ENCODE measurements at regions not wholly inside any gene's neighbourhood (a gene's known extent, or its start where the extent isn't known, plus 50 kb on each side); places are given as distances from the start of the nearest gene placed in this dataset.

DNA sequence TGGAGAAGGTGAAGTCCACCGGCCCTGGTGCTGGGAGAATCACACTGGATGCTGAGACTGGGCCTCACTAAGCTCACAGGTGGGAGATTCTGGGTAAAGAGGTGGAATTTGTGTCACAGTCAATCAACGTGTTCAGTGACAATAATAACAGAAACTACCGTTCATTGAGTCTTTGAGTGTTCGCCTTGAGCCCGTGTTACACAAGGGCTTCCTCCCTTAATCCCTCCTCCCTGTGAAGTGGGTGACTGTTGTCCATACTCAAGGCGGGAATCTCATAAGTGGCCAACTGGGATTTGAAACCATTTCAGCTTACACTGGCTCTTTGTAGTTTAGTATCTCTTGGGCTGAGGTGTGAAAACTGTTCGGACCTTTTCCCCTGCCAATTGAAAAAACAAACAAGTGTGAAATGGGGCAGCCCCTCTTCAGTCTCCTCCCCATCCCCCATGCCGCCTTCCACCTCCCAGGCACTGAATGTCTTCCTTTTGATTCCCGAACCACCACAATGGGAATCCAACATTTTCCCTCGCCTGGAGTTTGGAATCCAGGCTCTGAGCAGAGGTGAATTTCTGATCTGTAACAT, 502.4 kb downstream of the MIAT start:
- Histone ChIP-seq H3K14ac (ENCODE audit: insufficient read length) (no peak overlapping the region), H2AK5ac (ENCODE audit: low read depth, low read length) (no peak overlapping the region), H3K4me1 (replicated peaks in 1 of 4; ENCODE audit: control insufficient read depth in 3 of 4, insufficient read depth in 4 of 4, low read length in 3 of 4) (peaks cover 2 to 6% (median 3%) of the 10 kb centered on the region in 4 experiments; a peak in 4 of 7 replicates), H2AFZ (ENCODE audit: low read length) (peak overlapping the region; percentile 53; the same call in 1 of the 2 replicates), H3K9me3 (ENCODE audit: insufficient read depth in 2 of 2, low read depth in 1 of 2, low read length in 1 of 2) (no peaks in the 10 kb centered on the region), H2BK120ac (replicated peaks; ENCODE audit: low read depth, low read length) (no peak overlapping the region), H3K4me3 (ENCODE audit: extremely low read depth in 1 of 4, insufficient read depth in 2 of 4, low read depth in 3 of 4, low read length in 4 of 4) (no peak overlapping the region), H4K5ac (ENCODE audit: insufficient read length, low read depth, low read length) (no peak overlapping the region), H2BK12ac (ENCODE audit: low read depth, low read length) (no peak overlapping the region), H3K4me2 (ENCODE audit: insufficient read depth in 1 of 2, low read depth in 2 of 2, low read length in 2 of 2) (no peak overlapping the region), H4K20me1 (replicated peaks in 1 of 2; ENCODE audit: control insufficient read depth in 1 of 2, insufficient read depth in 2 of 2, low read length in 2 of 2) (no peaks in the 10 kb centered on the region), H3K79me1 (ENCODE audit: low read depth, low read length) (no peaks in the 10 kb centered on the region; the same call in 1 of the 2 replicates), H4K8ac (ENCODE audit: extremely low read depth, insufficient read depth, low read length) (no peak overlapping the region), H3K79me2 (ENCODE audit: control insufficient read depth in 1 of 2, insufficient read depth in 2 of 2, low read length in 2 of 2) (no peaks in the 10 kb centered on the region), H2BK5ac (ENCODE audit: low read depth, low read length) (no peak overlapping the region), H3K23ac (ENCODE audit: insufficient read length) (no peak overlapping the region), H3K9ac (replicated peaks in 1 of 4; ENCODE audit: extremely low read depth in 1 of 4, low read depth in 3 of 4, low read length in 3 of 4) (no peak overlapping the region), H3K56ac (replicated peaks; ENCODE audit: insufficient read length, low read depth, low read length) (no peak overlapping the region), H3K36me3 (ENCODE audit: control insufficient read depth in 2 of 4, insufficient read depth in 4 of 4, low read length in 3 of 4) (no peaks in the 10 kb centered on the region), H2BK15ac (ENCODE audit: low read length) (0 out of 2 replicates have a peak overlapping the region, but pooled peaks have one; percentile 67), H3K27me3 (replicated peaks in 1 of 4; ENCODE audit: control insufficient read depth in 3 of 4, extremely low read depth in 1 of 4, insufficient read depth in 3 of 4, low read length in 3 of 4) (peaks cover 0 to 2% (median 0%) of the 10 kb centered on the region in 4 experiments; a peak in 2 of 7 replicates), H3K18ac (ENCODE audit: extremely low read depth, low read length) (peak overlapping the region; percentile 14; the same call in 1 of the 2 replicates), H4K91ac (replicated peaks; ENCODE audit: insufficient read length, low read length) (no peak overlapping the region), H3K23me2 (ENCODE audit: low read depth, low read length) (peaks cover 2% of the 10 kb centered on the region; the same call in 1 of the 2 replicates), H3K27ac (ENCODE audit: low read depth, low read length) (no peak overlapping the region), H2BK20ac (ENCODE audit: low read length) (no peak overlapping the region), H3K4ac (replicated peaks; ENCODE audit: insufficient read length, low read depth, low read length) (no peak overlapping the region)
- 89% methylated on average over 10 of the region's 10 CpGs; no CpG with 5 or more reads in 1 of the 2 experiments for WGBS, 2 experiments (ENCODE audit: extremely low coverage in 1 of 2, insufficient coverage in 1 of 2, insufficient read length in 1 of 2, insufficient replicate concordance in 2 of 2, low coverage in 1 of 2, low lambda C conversion rate in 2 of 2, missing lambda C conversion rate in 1 of 2)
- ChIA-PET POLR2A (ENCODE audit: partially characterized antibody) (no interaction called here), CTCF (ENCODE audit: partially characterized antibody) (interaction anchor here (0.8 to 0.9 kb wide), 2 partner anchors 222 to 403 kb away, joined by 3 to 4 read pairs; no protein-coding TSS in a partner anchor)
- DNase-seq (ENCODE audit: low read depth in 1 of 2, low spot score in 2 of 2) (no peak), FAIRE-seq (no peak)
- no peak for TF ChIP-seq EP300 (IDR thresholded peaks at IDR 0.05; ENCODE audit: borderline replicate concordance in 1 of 2, low read depth in 2 of 2, low read length in 2 of 2)
- no peak for TF ChIP-seq CBX8 (IDR thresholded peaks at IDR 0.05; ENCODE audit: borderline replicate concordance, low read depth, low read length)

All from H1 (cell line).